ENCODE measurements at regions not wholly inside any gene's neighbourhood (a gene's known extent, or its start where the extent isn't known, plus 50 kb on each side); places are given as distances from the start of the nearest gene placed in this dataset.

GRCh38 chr5:93883459-93883858 lies 142.1 kb upstream of the POU5F2 start:
- no peak for DNase-seq

GRCh38 chr5:93875693-93876092 lies 134.3 kb upstream of the POU5F2 start:
- no peak for DNase-seq

GRCh38 chr5:93874491-93874890 lies 133.1 kb upstream of the POU5F2 start:
- no peak for DNase-seq

GRCh38 chr5:93874080-93874479 lies 132.7 kb upstream of the POU5F2 start:
- no peak for DNase-seq

- DNase-seq: no peak
Measured at GRCh38 chr5:93873211-93873736, 131.9 kb upstream of the POU5F2 start.

GRCh38 chr5:93870649-93871048 lies 129.2 kb upstream of the POU5F2 start:
- no peak for DNase-seq

- DNase-seq: no peak
Measured at GRCh38 chr5:93868851-93869250, 127.5 kb upstream of the POU5F2 start.

GRCh38 chr5:93850311-93850710 lies 108.9 kb upstream of the POU5F2 start:
- no peak for DNase-seq

GRCh38 chr5:93845376-93845775 lies 104.0 kb upstream of the POU5F2 start:
- DNase-seq: no peak

- no peak for DNase-seq
Measured at GRCh38 chr5:93831449-93831848, 90.0 kb upstream of the POU5F2 start.

GRCh38 chr5:93830893-93831292 lies 89.5 kb upstream of the POU5F2 start:
- DNase-seq: no peak

GRCh38 chr5:93829346-93829745 lies 87.9 kb upstream of the POU5F2 start:
- DNase-seq: no peak

GRCh38 chr5:93821891-93822415 lies 80.6 kb upstream of the POU5F2 start:
- DNase-seq: no peak

GRCh38 chr5:93819668-93820067 lies 78.3 kb upstream of the POU5F2 start:
- no peak for DNase-seq

- no peak for DNase-seq
Measured at GRCh38 chr5:93810780-93811179, 69.4 kb upstream of the POU5F2 start.

- DNase-seq: no peak
Measured at GRCh38 chr5:93809430-93809829, 68.0 kb upstream of the POU5F2 start.

GRCh38 chr5:93807846-93808245 lies 66.4 kb upstream of the POU5F2 start:
- DNase-seq: no peak

GRCh38 chr5:93805616-93806379 lies 64.4 kb upstream of the POU5F2 start:
- DNase-seq: no peak

GRCh38 chr5:93800988-93801811 lies 59.8 kb upstream of the POU5F2 start:
- peak; percentile 38 for DNase-seq

- DNase-seq: no peak
Measured at GRCh38 chr5:93794954-93795353, 53.6 kb upstream of the POU5F2 start.

- DNase-seq: no peak
Measured at GRCh38 chr5:93793159-93793781, 51.9 kb upstream of the POU5F2 start.

GRCh38 chr5:93791518-93791972 lies 50.1 kb upstream of the POU5F2 start:
- DNase-seq: peak; percentile 4
